PFSK-1 (cell line): ENCODE measurements at regions not wholly inside any gene's neighbourhood (a gene's known extent, or its start where the extent isn't known, plus 50 kb on each side); places are given as distances from the start of the nearest gene placed in this dataset.

Source experiments
- FOXP2 ChIP-seq: optimal IDR thresholded peaks from 2 replicates; pipeline ENCODE3; 2011; ENCODE audit warnings: borderline replicate concordance, control low read depth, inconsistent platforms; ENCODE audit not compliant: insufficient read depth; ENCODE audit errors: extremely low read length, extremely low read depth
- POLR2AphosphoS5 ChIP-seq: IDR thresholded peaks from 2 replicates; pipeline ENCODE4 v1.6.1; 2012; ENCODE audit warnings: low read depth, mild to moderate bottlenecking, control low read depth, low read length, moderate library complexity
- REST ChIP-seq, 2 experiments: IDR thresholded peaks; 2 replicates each; pipeline versions ENCODE4 v1.6.1 to v1.8.0; 2011 to 2012; ENCODE audit warnings: low read depth in 2 of 2, low read length in 2 of 2, control low read depth in 1 of 2, inconsistent platforms in 1 of 2, mild to moderate bottlenecking in 1 of 2, moderate library complexity in 1 of 2; ENCODE audit not compliant: insufficient read depth in 1 of 2
- SIN3A ChIP-seq: IDR thresholded peaks from 2 replicates; pipeline ENCODE4 v1.6.1; 2012; ENCODE audit warnings: mild to moderate bottlenecking, low read length, moderate library complexity, borderline replicate concordance; ENCODE audit not compliant: insufficient read depth
- TAF1 ChIP-seq: IDR thresholded peaks from 2 replicates; pipeline ENCODE4 v1.6.1; 2012; ENCODE audit warnings: low read length, control low read depth, borderline replicate concordance; ENCODE audit not compliant: insufficient read depth

DNA sequence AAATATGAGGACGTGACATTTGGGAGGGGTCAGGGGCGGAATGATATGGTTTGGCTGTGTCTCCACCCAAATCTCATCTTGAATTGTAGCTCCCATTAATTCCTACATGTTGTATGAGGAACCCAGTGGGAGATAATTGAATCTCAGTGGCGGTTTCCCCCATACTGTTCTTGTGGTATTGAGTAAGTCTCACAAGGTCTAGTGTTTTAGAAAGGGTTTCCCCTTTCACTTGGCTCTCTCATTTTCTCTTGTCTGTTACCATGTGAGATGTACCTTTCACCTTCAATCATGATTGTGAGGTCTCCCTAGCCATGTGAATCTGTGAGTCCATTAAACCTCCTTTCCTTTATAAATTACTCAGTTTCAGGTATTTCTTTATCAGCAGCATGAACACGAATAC is 663.6 kb upstream of the CHRM3 start:
- TF ChIP-seq REST (IDR thresholded peaks at IDR 0.05; ENCODE audit: insufficient read depth in 1 of 2, low read depth in 2 of 2, low read length in 2 of 2) (no peak), SIN3A (no peak), POLR2AphosphoS5 (no peak), FOXP2 (no peak), TAF1 (no peak)

GRCh38 chr1:238710697-238711096 is 675.7 kb upstream of the CHRM3 start:
- TF ChIP-seq FOXP2 (no peak), POLR2AphosphoS5 (no peak), SIN3A (no peak), TAF1 (no peak), REST (IDR thresholded peaks at IDR 0.05; ENCODE audit: insufficient read depth in 1 of 2, low read depth in 2 of 2, low read length in 2 of 2) (no peak)

- TF ChIP-seq REST (IDR thresholded peaks at IDR 0.05; ENCODE audit: insufficient read depth in 1 of 2, low read depth in 2 of 2, low read length in 2 of 2) (no peak), FOXP2 (no peak)
Measured at GRCh38 chr1:238701024-238701423, 685.3 kb upstream of the CHRM3 start.

DNA sequence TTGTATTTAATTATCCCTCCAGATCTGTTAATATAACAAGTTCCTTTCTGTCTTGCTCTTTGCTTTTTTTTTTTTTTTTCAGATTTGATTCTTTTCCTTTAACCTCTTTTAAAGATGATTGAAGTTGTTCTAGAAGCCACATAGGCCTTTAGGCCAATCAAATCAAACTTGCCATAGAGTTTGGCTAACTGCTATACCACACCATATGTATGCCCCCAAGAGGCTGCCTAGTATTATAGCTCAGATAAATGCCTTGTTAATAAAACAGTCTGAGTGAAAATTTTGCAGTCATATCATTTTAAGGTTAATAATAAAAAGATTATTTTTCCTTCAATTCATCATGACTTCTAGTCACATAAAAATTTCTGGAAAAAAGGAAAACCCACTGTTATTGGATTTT is 696.0 kb upstream of the CHRM3 start:
- no peak for TF ChIP-seq SIN3A
- TF ChIP-seq TAF1 = no peak
- no peak for TF ChIP-seq FOXP2
- TF ChIP-seq POLR2AphosphoS5 = no peak
- TF ChIP-seq REST (IDR thresholded peaks at IDR 0.05; ENCODE audit: insufficient read depth in 1 of 2, low read depth in 2 of 2, low read length in 2 of 2) = no peak

DNA sequence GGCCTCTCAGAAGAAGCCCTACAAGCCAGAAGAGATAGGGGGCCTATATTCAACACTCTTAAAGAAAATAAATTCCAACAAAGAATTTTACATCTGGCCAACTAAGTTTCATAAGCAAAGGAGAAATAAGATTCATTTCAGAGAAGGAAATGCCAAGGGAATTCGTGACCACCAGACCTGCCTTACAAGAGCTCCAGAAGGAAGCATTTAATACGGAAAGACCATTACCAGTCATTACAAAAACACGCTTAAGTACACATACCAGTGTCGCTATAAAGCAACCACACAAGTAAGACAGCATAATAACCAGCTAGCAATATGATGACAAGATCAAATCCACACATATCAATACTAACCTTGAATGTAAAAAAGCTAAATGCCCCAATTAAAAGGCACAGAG is 704.9 kb upstream of the CHRM3 start:
- TF ChIP-seq REST (IDR thresholded peaks at IDR 0.05; ENCODE audit: insufficient read depth in 1 of 2, low read depth in 2 of 2, low read length in 2 of 2) = no peak
- no peak for TF ChIP-seq SIN3A
- TF ChIP-seq FOXP2 = no peak
- no peak for TF ChIP-seq TAF1
- no peak for TF ChIP-seq POLR2AphosphoS5
